GM12878 (cell line): ENCODE measurements at regions not wholly inside any gene's neighbourhood (a gene's known extent, or its start where the extent isn't known, plus 50 kb on each side); places are given as distances from the start of the nearest gene placed in this dataset.

Source experiments
- ATAC-seq: fragments of 200-7000 bp; cut with Tn5 transposase; 3 replicates; pipeline ENCODE4 v1.9.1; 2020; ENCODE audit warnings: mild to moderate bottlenecking, moderate library complexity
- BruUV-seq: library from RNA; stranded (reverse); fragments of 400-500 nt; replicated peaks from 2 replicates; lab custom pipeline; 2021; lab: Mats Ljungman, UMichigan
- CTCF ChIA-PET: fragments of 300-600 bp; sonication (Branson Sonifier 250); formaldehyde crosslinking; extraction: SDS; loops from one replicate; lab custom pipeline; 2021; ENCODE audit warnings: inconsistent platforms; lab: Yijun Ruan, JAX
- POLR2A ChIA-PET: fragments of 350-600 bp; formaldehyde crosslinking; extraction: SDS; loops from one replicate; lab custom pipeline; 2021; ENCODE audit warnings: inconsistent platforms; lab: Charles Lee
- RAD21 ChIA-PET: fragments of 300-600 bp; sonication (Branson Sonifier 250); formaldehyde crosslinking; loops from one replicate; lab custom pipeline; 2023; ENCODE audit warnings: antibody characterized with exemption; ENCODE audit not compliant: unreplicated experiment; lab: Charles Lee
- SMC1A ChIA-PET: fragments of 300-600 bp; sonication (Branson Sonifier 250); formaldehyde crosslinking; loops from one replicate; lab custom pipeline; 2023; ENCODE audit not compliant: unreplicated experiment, uncharacterized antibody; lab: Charles Lee
- DNase-seq: peaks from one replicate; pipeline ENCODE4 v3.0.0-alpha.2; 2011; ENCODE audit warnings: low read depth, low spot score
- FAIRE-seq: peaks from 3 replicates; lab custom pipeline; 2011; peaks lifted over from hg19 to GRCh38; lab: Jason Lieb, UNC
- H2AFZ ChIP-seq: 2 replicates; pipeline ENCODE4 v1.6.0; 2011; ENCODE audit warnings: low read depth, low read length, control low read depth; ENCODE audit not compliant: control insufficient read depth
- H3K27ac ChIP-seq: 2 replicates; pipeline ENCODE4 v1.5.1; 2011; ENCODE audit warnings: control low read depth; ENCODE audit not compliant: control insufficient read depth, insufficient read depth
- H3K27me3 ChIP-seq, 2 experiments: replicated peaks in 1 of 2; 2 replicates each; pipeline versions ENCODE4 v1.6.0 to v1.6.1; 2011; ENCODE audit warnings: low read length in 1 of 2; ENCODE audit not compliant: control insufficient read depth in 2 of 2, insufficient read depth in 2 of 2
- H3K36me3 ChIP-seq, 2 experiments: 2 replicates each; pipeline ENCODE4 v1.5.1; 2011; ENCODE audit warnings: low read length in 1 of 2; ENCODE audit not compliant: control insufficient read depth in 2 of 2, insufficient read depth in 2 of 2
- H3K4me1 ChIP-seq: 2 replicates; pipeline ENCODE4 v1.6.1; 2011; ENCODE audit warnings: mild to moderate bottlenecking, low read length, moderate library complexity, mixed read lengths; ENCODE audit not compliant: control insufficient read depth, insufficient read depth
- H3K4me2 ChIP-seq: 2 replicates; pipeline ENCODE4 v1.6.0; 2011; ENCODE audit warnings: control low read depth; ENCODE audit not compliant: control insufficient read depth, insufficient read depth
- H3K4me3 ChIP-seq: fragments of 200-600 bp; sonication (generic); 2 replicates; pipeline ENCODE4 v1.5.1; 2016
- H3K79me2 ChIP-seq: 2 replicates; pipeline ENCODE4 v1.6.0; 2011; ENCODE audit warnings: low read length; ENCODE audit not compliant: control insufficient read depth, insufficient read depth
- H3K9ac ChIP-seq: 2 replicates; pipeline ENCODE4 v1.8.0; 2011; ENCODE audit warnings: low read length, control low read depth, mixed read lengths; ENCODE audit not compliant: control insufficient read depth, insufficient read depth
- H3K9me3 ChIP-seq: replicated peaks from 3 replicates; pipeline ENCODE4 v1.5.1; 2011; ENCODE audit warnings: mild to moderate bottlenecking, low read length; ENCODE audit not compliant: control insufficient read depth, insufficient read depth
- H4K20me1 ChIP-seq: 2 replicates; pipeline ENCODE4 v1.6.0; 2011; ENCODE audit not compliant: control insufficient read depth, insufficient read depth
- BHLHE40 ChIP-seq, 2 experiments: fragments of 450-650 bp in 1 of 2; IDR thresholded peaks; 2 replicates each; pipeline ENCODE4 v1.6.1; 2011 to 2017; ENCODE audit warnings: low read depth in 2 of 2, borderline replicate concordance in 1 of 2, improper control_type of control experiment in 1 of 2, low read length in 1 of 2, mild to moderate bottlenecking in 1 of 2
- CHD4 ChIP-seq: fragments of 200-600 bp; sonication (generic); IDR thresholded peaks from 2 replicates; pipeline ENCODE4 v1.6.1; 2016; ENCODE audit warnings: mild to moderate bottlenecking
- DPF2 ChIP-seq: fragments of 450-650 bp; IDR thresholded peaks from 2 replicates; pipeline ENCODE4 v1.6.1; 2017; ENCODE audit warnings: mild to moderate bottlenecking
- FOXM1 ChIP-seq: IDR thresholded peaks from 2 replicates; pipeline ENCODE4 v1.6.1; 2012; ENCODE audit warnings: low read depth, mild to moderate bottlenecking, inconsistent platforms, low read length, moderate library complexity
- IRF5 ChIP-seq: fragments of 450-650 bp; IDR thresholded peaks from 2 replicates; pipeline ENCODE4 v1.6.1; 2017; ENCODE audit warnings: borderline replicate concordance
- MAX ChIP-seq: IDR thresholded peaks from 2 replicates; pipeline ENCODE4 v1.6.1; 2012; ENCODE audit warnings: low read depth, low read length, improper control_type of control experiment
- MTA2 ChIP-seq: fragments of 450-650 bp; IDR thresholded peaks from 2 replicates; pipeline ENCODE4 v1.6.1; 2016; ENCODE audit warnings: low read depth, mild to moderate bottlenecking, moderate library complexity
- NR2C2 ChIP-seq: IDR thresholded peaks from 2 replicates; pipeline ENCODE4 v1.6.1; 2011; ENCODE audit warnings: borderline replicate concordance, low read depth; ENCODE audit not compliant: control insufficient read depth, insufficient read length
- POLR2AphosphoS2 ChIP-seq: IDR thresholded peaks from 2 replicates; pipeline ENCODE4 v1.6.1; 2011; ENCODE audit warnings: low read depth, mild to moderate bottlenecking, low read length, improper control_type of control experiment, moderate library complexity
- RAD51 ChIP-seq: fragments of 450-650 bp; IDR thresholded peaks from 2 replicates; pipeline ENCODE4 v1.6.1; 2016; ENCODE audit warnings: moderate library complexity, mild to moderate bottlenecking, inconsistent platforms
- RUNX3 ChIP-seq: IDR thresholded peaks from 2 replicates; pipeline ENCODE4 v1.6.1; 2012; ENCODE audit warnings: low read length, inconsistent platforms
- SKIL ChIP-seq: fragments of 450-650 bp; IDR thresholded peaks from 2 replicates; pipeline ENCODE4 v1.6.1; 2017; ENCODE audit warnings: mild to moderate bottlenecking, low read depth, inconsistent platforms; ENCODE audit not compliant: poor library complexity, severe bottlenecking
- SMC3 ChIP-seq: IDR thresholded peaks from 2 replicates; pipeline ENCODE4 v1.6.1; 2011; ENCODE audit warnings: low read length, improper control_type of control experiment, borderline replicate concordance
- SREBF2 ChIP-seq: IDR thresholded peaks from 2 replicates; pipeline ENCODE4 v1.6.1; 2012; ENCODE audit warnings: mild to moderate bottlenecking, low read length
- SUPT20H ChIP-seq: IDR thresholded peaks from 2 replicates; pipeline ENCODE4 v1.6.1; 2011; ENCODE audit warnings: low read depth, mild to moderate bottlenecking, low read length, moderate library complexity, borderline replicate concordance; ENCODE audit not compliant: control insufficient read depth
- TCF3 ChIP-seq: IDR thresholded peaks from 2 replicates; pipeline ENCODE4 v1.6.1; 2012; ENCODE audit warnings: low read depth, mild to moderate bottlenecking, low read length, borderline replicate concordance; ENCODE audit not compliant: insufficient read depth
- ZNF622 ChIP-seq: fragments of 450-650 bp; IDR thresholded peaks from 2 replicates; pipeline ENCODE4 v1.6.1; 2017; ENCODE audit warnings: mild to moderate bottlenecking, inconsistent platforms
- WGBS: methylation state at CpG from one replicate; pipeline ENCODE4 v1.1.6; 2016; ENCODE audit warnings: low lambda C conversion rate; ENCODE audit not compliant: insufficient replicate concordance, insufficient coverage; ENCODE audit errors: missing lambda C conversion rate; 5-methylcytosine and 5-hydroxymethylcytosine counted together
- in situ Hi-C: fragments of 300-500 bp; cut with MboI; formaldehyde crosslinking; loops from 9 replicates; pipeline ENCODE4 v1.14.3; 2018; ENCODE audit warnings: mixed read lengths
- intact Hi-C: fragments of 100-400 bp; cut with micrococcal nuclease; formaldehyde crosslinking; loops from one replicate; pipeline ENCODE4 v1.14.2; 2022; ENCODE audit not compliant: unreplicated experiment

GRCh38 chr3:72200332-72200731 is 415.4 kb upstream of the PROK2 start (continued):
- no peak for TF ChIP-seq SKIL

- DNase-seq (no peak), FAIRE-seq (no peak), ATAC-seq (no peak)
- in situ Hi-C loops (no loop called here), intact Hi-C loops (no loop called here)
- H3K9ac ChIP-seq = no peak overlapping the region
- no peak overlapping the region for H3K4me2 ChIP-seq
- BruUV-seq = no TSS peak
- no peaks in the 10 kb centered on the region; a peak in 1 of 4 replicates for H3K27me3 ChIP-seq
- WGBS = 32% methylated on average over 3 of the region's 3 CpGs
- ChIA-PET RAD21 (no interaction called here), POLR2A (no interaction called here), SMC1A (no interaction called here), CTCF (no interaction called here)
- H4K20me1 ChIP-seq = no peaks in the 10 kb centered on the region
- H3K4me1 ChIP-seq = no peaks in the 10 kb centered on the region
- no peak overlapping the region for H3K4me3 ChIP-seq
- no peak overlapping the region for H3K27ac ChIP-seq
- no peaks in the 10 kb centered on the region for H3K36me3 ChIP-seq
- H3K9me3 ChIP-seq = peaks cover 7% of the 10 kb centered on the region
- no peak overlapping the region for H2AFZ ChIP-seq
- TF ChIP-seq CHD4 = no peak
- no peak for TF ChIP-seq RAD51
- TF ChIP-seq SREBF2 = no peak
- no peak for TF ChIP-seq MTA2
- no peak for TF ChIP-seq SUPT20H
- no peak for TF ChIP-seq RUNX3
- TF ChIP-seq DPF2 = no peak
- TF ChIP-seq TCF3 = no peak
- TF ChIP-seq ZNF622 = no peak
- no peak for TF ChIP-seq BHLHE40 (IDR thresholded peaks at IDR 0.05; ENCODE audit: borderline replicate concordance in 1 of 2, low read depth in 2 of 2, low read length in 1 of 2)
- TF ChIP-seq FOXM1 = no peak
- TF ChIP-seq NR2C2 = no peak
- no peak for TF ChIP-seq POLR2AphosphoS2
- TF ChIP-seq SMC3 = no peak
- no peak for TF ChIP-seq MAX
- TF ChIP-seq IRF5 = no peak
- no peaks in the 10 kb centered on the region for H3K79me2 ChIP-seq
Observed at GRCh38 chr3:72199530-72199929, 414.6 kb upstream of the PROK2 start.
